Ovary (tissue), 7 donors: ENCODE measurements at regions not wholly inside any gene's neighbourhood (a gene's known extent, or its start where the extent isn't known, plus 50 kb on each side); places are given as distances from the start of the nearest gene placed in this dataset.

Experiments
- DNase-seq, 5 donors: peaks; one replicate each; pipeline ENCODE4 v3.0.0-alpha.2; 2019 to 2020
- H3K27ac ChIP-seq, 2 donors: fragments of 200-600 bp; one replicate each; pipeline versions ENCODE4 v1.5.1 to v1.8.0; 2019 to 2022
- H3K27me3 ChIP-seq: fragments of 200-600 bp; one replicate; pipeline ENCODE4 v1.8.0; 2022
- H3K36me3 ChIP-seq: fragments of 200-600 bp; sonication (generic); one replicate; pipeline ENCODE4 v1.5.1; 2019
- H3K4me1 ChIP-seq: one replicate; pipeline ENCODE4 v1.8.1; 2013; ENCODE audit warnings: mild to moderate bottlenecking, moderate library complexity; ENCODE audit not compliant: insufficient read depth
- H3K4me3 ChIP-seq: fragments of 200-600 bp; sonication (generic); one replicate; pipeline ENCODE4 v1.5.1; 2017
- H3K9me3 ChIP-seq, 2 donors: fragments of 200-600 bp in 1 of 2; sonication (generic) in 1 of 2; one replicate each; pipeline versions ENCODE4 v1.5.1 to v1.8.1; 2013 to 2019; ENCODE audit warnings: mild to moderate bottlenecking in 1 of 2, moderate library complexity in 1 of 2
- EP300 ChIP-seq: sonication (generic); formaldehyde crosslinking; IDR thresholded peaks from one replicate; pipeline ENCODE4 v1.6.1; 2017; ENCODE audit warnings: antibody characterized with exemption
- POLR2A ChIP-seq: fragments of 450-650 bp; IDR thresholded peaks from one replicate; pipeline ENCODE4 v1.6.1; 2017; ENCODE audit warnings: antibody characterized with exemption, mild to moderate bottlenecking, moderate library complexity
- WGBS, 3 donors: extraction: QIAGEN DNeasy Blood & Tissue Kit in 1 of 3; methylation state at CpG; one replicate each; pipeline versions ENCODE4 v1.1.5 to v1.1.7; 2013 to 2017; 5-methylcytosine and 5-hydroxymethylcytosine counted together
- intact Hi-C, 4 donors: fragments of 100-400 bp; cut with DNase I; formaldehyde crosslinking; loops; one replicate each; pipeline versions ENCODE4 v1.11.0 to v1.15.1; 2022 to 2023
- TF ChIP-seq, protein P1 (sequence below), 3 donors: fragments of 450-650 bp in 2 of 3; fragments of 200-600 bp in 1 of 3; IDR thresholded peaks; one replicate each; pipeline versions ENCODE4 v1.5.1 to v1.8.0; 2016 to 2022; ENCODE audit warnings: antibody characterized with exemption in 3 of 3, mild to moderate bottlenecking in 1 of 3
- donor health status: DM: no; HTN: no; CAD: no; lungs with moderate emphysema.
- donor health status: DM: no; HTN: no; CAD: no.
- donor health status: Bipolar disorder and iron deficiency.
- donor health status: DM: no; HTN: no; CAD: no.
- donor health status: DM: yes; HTN: yes; CAD: no.

DNA sequence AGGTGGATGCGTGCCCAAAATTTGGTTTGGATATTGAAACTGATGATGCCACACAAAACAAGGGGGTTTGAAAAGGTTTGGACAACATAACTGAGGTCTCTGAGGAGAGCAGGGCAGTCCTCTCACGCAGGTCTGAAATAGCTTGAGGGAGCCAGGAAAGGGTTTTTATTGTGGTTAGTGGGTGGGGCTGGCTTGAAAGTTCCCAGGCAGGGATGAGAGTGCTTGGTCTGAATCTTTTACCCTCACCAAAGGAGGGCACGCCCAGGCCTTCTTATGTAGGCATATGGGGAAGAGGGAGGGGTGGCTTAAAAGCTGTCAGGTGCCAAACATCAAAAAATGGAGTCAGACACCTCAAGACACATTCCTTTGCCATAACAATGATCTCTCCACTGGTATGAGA lies 493.1 kb upstream of the CCDC196 start:
- H3K27me3 ChIP-seq, result no peaks in the 10 kb centered on the region
- H3K27ac ChIP-seq, result no peak overlapping the region
- TF ChIP-seq EP300, result no peak
- TF ChIP-seq, protein P1, sequence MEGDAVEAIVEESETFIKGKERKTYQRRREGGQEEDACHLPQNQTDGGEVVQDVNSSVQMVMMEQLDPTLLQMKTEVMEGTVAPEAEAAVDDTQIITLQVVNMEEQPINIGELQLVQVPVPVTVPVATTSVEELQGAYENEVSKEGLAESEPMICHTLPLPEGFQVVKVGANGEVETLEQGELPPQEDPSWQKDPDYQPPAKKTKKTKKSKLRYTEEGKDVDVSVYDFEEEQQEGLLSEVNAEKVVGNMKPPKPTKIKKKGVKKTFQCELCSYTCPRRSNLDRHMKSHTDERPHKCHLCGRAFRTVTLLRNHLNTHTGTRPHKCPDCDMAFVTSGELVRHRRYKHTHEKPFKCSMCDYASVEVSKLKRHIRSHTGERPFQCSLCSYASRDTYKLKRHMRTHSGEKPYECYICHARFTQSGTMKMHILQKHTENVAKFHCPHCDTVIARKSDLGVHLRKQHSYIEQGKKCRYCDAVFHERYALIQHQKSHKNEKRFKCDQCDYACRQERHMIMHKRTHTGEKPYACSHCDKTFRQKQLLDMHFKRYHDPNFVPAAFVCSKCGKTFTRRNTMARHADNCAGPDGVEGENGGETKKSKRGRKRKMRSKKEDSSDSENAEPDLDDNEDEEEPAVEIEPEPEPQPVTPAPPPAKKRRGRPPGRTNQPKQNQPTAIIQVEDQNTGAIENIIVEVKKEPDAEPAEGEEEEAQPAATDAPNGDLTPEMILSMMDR (IDR thresholded peaks at IDR 0.05), result no peak
- H3K36me3 ChIP-seq, result no peaks in the 10 kb centered on the region
- intact Hi-C loops, result no loop called here
- H3K4me1 ChIP-seq, result no peaks in the 10 kb centered on the region
- H3K9me3 ChIP-seq, result no peaks in the 10 kb centered on the region
- WGBS, 3 donors, result 62 to 71% (median 65%) methylated on average over 3 of the region's 3 CpGs
- H3K4me3 ChIP-seq, result no peak overlapping the region
- DNase-seq, result no peak

- intact Hi-C loops, result no loop called here
- H3K4me1 ChIP-seq, result no peaks in the 10 kb centered on the region
- no peaks in the 10 kb centered on the region for H3K9me3 ChIP-seq
- H3K36me3 ChIP-seq, result no peaks in the 10 kb centered on the region
- DNase-seq, result no peak
- H3K4me3 ChIP-seq, result no peak overlapping the region
- no peak overlapping the region for H3K27ac ChIP-seq
- no peaks in the 10 kb centered on the region for H3K27me3 ChIP-seq
- WGBS, 3 donors, result 70 to 76% (median 72%) methylated on average over 5 of the region's 5 CpGs
- TF ChIP-seq EP300, result no peak
- TF ChIP-seq, protein P1 (IDR thresholded peaks at IDR 0.05), result no peak
- no peak for TF ChIP-seq POLR2A
Observed at GRCh38 chr14:65993996-65994395, 492.2 kb upstream of the CCDC196 start.

GRCh38 chr14:65997347-65997746 lies 488.8 kb upstream of the CCDC196 start:
- no peak overlapping the region for H3K27ac ChIP-seq
- H3K9me3 ChIP-seq, result no peaks in the 10 kb centered on the region
- WGBS, 3 donors, result 82 to 92% (median 85%) methylated on average over 2 of the region's 2 CpGs
- no peak overlapping the region for H3K4me3 ChIP-seq
- H3K4me1 ChIP-seq, result no peaks in the 10 kb centered on the region
- intact Hi-C loops, result no loop called here
- no peaks in the 10 kb centered on the region for H3K36me3 ChIP-seq
- H3K27me3 ChIP-seq, result no peaks in the 10 kb centered on the region
- no peak for DNase-seq
- no peak for TF ChIP-seq EP300
- TF ChIP-seq POLR2A, result no peak
- TF ChIP-seq, protein P1 (IDR thresholded peaks at IDR 0.05), result no peak

DNA sequence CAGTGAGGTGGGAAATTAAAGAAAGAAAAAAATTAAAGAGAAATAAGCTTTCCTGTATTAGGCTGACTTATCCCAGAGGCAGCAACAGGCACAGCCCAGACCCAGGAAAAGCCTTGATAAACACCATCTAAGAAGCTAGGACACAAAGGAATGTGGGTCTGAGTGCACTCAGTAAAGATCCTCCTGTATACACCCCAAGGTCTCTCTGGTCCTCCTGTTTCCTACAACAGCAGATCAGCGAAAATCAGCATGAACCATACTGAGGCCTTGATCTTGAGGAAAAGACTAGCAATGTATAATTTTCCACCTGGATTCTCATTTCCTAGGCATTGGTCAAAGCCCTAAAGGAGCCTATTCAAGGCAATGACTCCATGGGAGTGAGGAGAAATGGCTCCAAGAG lies 486.3 kb upstream of the CCDC196 start:
- DNase-seq, result no peak
- 76 to 96% (median 85%) methylated on average over 1 of the region's 1 CpG for WGBS, 3 donors
- Histone ChIP-seq H3K4me1 (no peaks in the 10 kb centered on the region), H3K36me3 (no peaks in the 10 kb centered on the region), H3K4me3 (no peak overlapping the region), H3K27me3 (no peaks in the 10 kb centered on the region), H3K9me3 (no peaks in the 10 kb centered on the region), H3K27ac (no peak overlapping the region)
- intact Hi-C loops, result no loop called here
- TF ChIP-seq EP300, result no peak
- TF ChIP-seq POLR2A, result no peak
- TF ChIP-seq, protein P1 (IDR thresholded peaks at IDR 0.05), result no peak

GRCh38 chr14:66000766-66001165 lies 485.4 kb upstream of the CCDC196 start:
- intact Hi-C loops, result no loop called here
- 45 to 55% (median 46%) methylated on average over 1 of the region's 1 CpG for WGBS, 3 donors
- H3K4me3 ChIP-seq, result no peak overlapping the region
- H3K9me3 ChIP-seq, result no peaks in the 10 kb centered on the region
- no peaks in the 10 kb centered on the region for H3K36me3 ChIP-seq
- no peaks in the 10 kb centered on the region for H3K27me3 ChIP-seq
- no peak for DNase-seq
- no peaks in the 10 kb centered on the region for H3K4me1 ChIP-seq
- H3K27ac ChIP-seq, result no peak overlapping the region
- TF ChIP-seq EP300 (no peak), POLR2A (no peak)
- TF ChIP-seq, protein P1 (IDR thresholded peaks at IDR 0.05), result no peak
